HL-60 (cell line): ENCODE measurements at regions not wholly inside any gene's neighbourhood (a gene's known extent, or its start where the extent isn't known, plus 50 kb on each side); places are given as distances from the start of the nearest gene placed in this dataset.

Experiments
- DNase-seq, 2 experiments: peaks; one replicate each; pipeline ENCODE4 v3.0.0-alpha.2; 2010 to 2020; ENCODE audit warnings: low read depth in 1 of 2, low spot score in 1 of 2
- H3K27ac ChIP-seq: fragments of 250-450 bp; sonication (Bioruptor Pico); replicated peaks from 2 replicates; pipeline ENCODE4 v1.5.1; 2020; ENCODE audit warnings: mild to moderate bottlenecking, moderate library complexity
- H3K27me3 ChIP-seq: fragments of 250-450 bp; sonication (Bioruptor Pico); 2 replicates; pipeline ENCODE4 v1.5.1; 2021; ENCODE audit warnings: mild to moderate bottlenecking, moderate library complexity; ENCODE audit not compliant: insufficient read depth, poor library complexity, severe bottlenecking
- H3K4me3 ChIP-seq: replicated peaks from 2 replicates; pipeline ENCODE4 v1.5.1; 2011; ENCODE audit warnings: mild to moderate bottlenecking, control low read depth, low read length; ENCODE audit not compliant: insufficient read depth
- CTCF ChIP-seq: IDR thresholded peaks from one replicate; pipeline ENCODE4 v1.5.1; 2011; ENCODE audit warnings: low read length, control low read depth, inconsistent platforms; ENCODE audit not compliant: insufficient read depth
- GABPA ChIP-seq: IDR thresholded peaks from 2 replicates; pipeline ENCODE4 v1.6.1; 2012; ENCODE audit warnings: low read depth
- POLR2AphosphoS5 ChIP-seq: IDR thresholded peaks from 2 replicates; pipeline ENCODE4 v1.6.1; 2012; ENCODE audit warnings: low read depth
- REST ChIP-seq: IDR thresholded peaks from 2 replicates; pipeline ENCODE4 v1.6.1; 2012; ENCODE audit warnings: low read depth; ENCODE audit not compliant: insufficient replicate concordance
- SPI1 ChIP-seq: IDR thresholded peaks from 2 replicates; pipeline ENCODE4 v1.6.1; 2012; ENCODE audit warnings: low read depth, mild to moderate bottlenecking, borderline replicate concordance

- H3K4me3 ChIP-seq, result no peak overlapping the region
- DNase-seq, result no peak
- no peak for TF ChIP-seq REST
- no peak for TF ChIP-seq POLR2AphosphoS5
- TF ChIP-seq GABPA, result no peak
- no peak for TF ChIP-seq SPI1
- TF ChIP-seq CTCF, result no peak
- H3K27ac ChIP-seq, result no peak overlapping the region
- H3K27me3 ChIP-seq, result no peaks in the 10 kb centered on the region
These were observed 600.6 kb downstream of the PTPRU start for GRCh38 chr1:29836651-29837646.

GRCh38 chr1:29835874-29836273 lies 599.6 kb downstream of the PTPRU start:
- TF ChIP-seq CTCF (no peak), POLR2AphosphoS5 (no peak), REST (no peak), SPI1 (no peak), GABPA (no peak)
- no peak overlapping the region for H3K27ac ChIP-seq
- no peak for DNase-seq
- H3K27me3 ChIP-seq, result no peaks in the 10 kb centered on the region
- H3K4me3 ChIP-seq, result no peak overlapping the region

GRCh38 chr1:29835406-29835805 lies 599.1 kb downstream of the PTPRU start:
- Histone ChIP-seq H3K27me3 (no peaks in the 10 kb centered on the region), H3K27ac (no peak overlapping the region), H3K4me3 (no peak overlapping the region)
- DNase-seq, result no peak
- TF ChIP-seq POLR2AphosphoS5 (no peak), CTCF (no peak), REST (no peak), SPI1 (no peak), GABPA (no peak)
